IMR-90 (cell line): ENCODE measurements at regions not wholly inside any gene's neighbourhood (a gene's known extent, or its start where the extent isn't known, plus 50 kb on each side); places are given as distances from the start of the nearest gene placed in this dataset.

Source experiments
- ATAC-seq: fragments of 200-7000 bp; cut with Tn5 transposase; 2 replicates; pipeline ENCODE4 v1.9.1; 2020; ENCODE audit warnings: low read depth, mild to moderate bottlenecking, moderate library complexity
- BruUV-seq: library from RNA; stranded (reverse); fragments of 400-500 nt; replicated peaks from 2 replicates; lab custom pipeline; 2021; lab: Mats Ljungman, UMichigan
- CTCF ChIA-PET: fragments of 300-600 bp; formaldehyde crosslinking; extraction: SDS; loops from one replicate; lab custom pipeline; 2021; ENCODE audit warnings: antibody characterized with exemption; lab: Yijun Ruan, JAX
- POLR2A ChIA-PET: fragments of 300-600 bp; sonication (Branson Sonifier 250); formaldehyde crosslinking; loops from one replicate; lab custom pipeline; 2022; ENCODE audit warnings: antibody characterized with exemption; ENCODE audit not compliant: unreplicated experiment; lab: Charles Lee
- DNase-seq: peaks from one replicate; pipeline ENCODE4 v3.0.0; 2013
- H2AFZ ChIP-seq: replicated peaks from 2 replicates; pipeline ENCODE3; 2013; ENCODE audit warnings: low read length, mild to moderate bottlenecking; ENCODE audit not compliant: poor library complexity
- H2AK5ac ChIP-seq: 2 replicates; pipeline ENCODE4 v1.6.1; 2013; ENCODE audit warnings: low read depth, low read length, inconsistent platforms
- H2AK9ac ChIP-seq: replicated peaks from 2 replicates; pipeline ENCODE3; 2013; ENCODE audit warnings: mild to moderate bottlenecking, low read depth, low read length, moderate library complexity; ENCODE audit not compliant: poor library complexity
- H2BK120ac ChIP-seq: 2 replicates; pipeline ENCODE4 v1.6.1; 2013; ENCODE audit warnings: low read depth, low read length, inconsistent platforms
- H2BK15ac ChIP-seq: 3 replicates; pipeline ENCODE4 v1.6.1; 2013; ENCODE audit warnings: low read depth, low read length, inconsistent platforms
- H2BK20ac ChIP-seq: 2 replicates; pipeline ENCODE4 v1.6.1; 2013; ENCODE audit warnings: low read depth, mild to moderate bottlenecking, inconsistent platforms, low read length, moderate library complexity
- H2BK5ac ChIP-seq: 2 replicates; pipeline ENCODE4 v1.6.1; 2013; ENCODE audit warnings: mild to moderate bottlenecking, low read depth, low read length, inconsistent platforms; ENCODE audit not compliant: poor library complexity, severe bottlenecking
- H3K14ac ChIP-seq: replicated peaks from 2 replicates; pipeline ENCODE4 v1.6.1; 2013; ENCODE audit warnings: low read depth, low read length, inconsistent platforms
- H3K18ac ChIP-seq: 2 replicates; pipeline ENCODE4 v1.6.1; 2013; ENCODE audit warnings: low read depth, low read length, control low read depth
- H3K23ac ChIP-seq: 2 replicates; pipeline ENCODE4 v1.6.1; 2013; ENCODE audit warnings: low read depth, low read length, inconsistent platforms
- H3K27ac ChIP-seq: 2 replicates; pipeline ENCODE4 v1.5.1; 2013; ENCODE audit warnings: mild to moderate bottlenecking, control low read depth, low read length; ENCODE audit not compliant: insufficient read depth
- H3K27me3 ChIP-seq: 2 replicates; pipeline ENCODE4 v1.6.1; 2013; ENCODE audit warnings: low read length; ENCODE audit not compliant: control insufficient read depth, insufficient read depth
- H3K36me3 ChIP-seq: 2 replicates; pipeline ENCODE4 v1.6.1; 2013; ENCODE audit warnings: low read length, mixed read lengths; ENCODE audit not compliant: control insufficient read depth, insufficient read depth
- H3K4ac ChIP-seq: 2 replicates; pipeline ENCODE4 v1.6.1; 2013; ENCODE audit warnings: low read depth, low read length, inconsistent platforms
- H3K4me1 ChIP-seq: 2 replicates; pipeline ENCODE4 v1.6.1; 2013; ENCODE audit warnings: low read length, mixed read lengths; ENCODE audit not compliant: control insufficient read depth, insufficient read depth
- H3K4me2 ChIP-seq: 2 replicates; pipeline ENCODE4 v1.6.1; 2013; ENCODE audit warnings: low read depth, mild to moderate bottlenecking, control low read depth, low read length, moderate library complexity
- H3K4me3 ChIP-seq: 2 replicates; pipeline ENCODE4 v1.5.1; 2013; ENCODE audit warnings: low read depth, mild to moderate bottlenecking, control low read depth, low read length, moderate library complexity; ENCODE audit not compliant: insufficient read depth
- H3K56ac ChIP-seq: 2 replicates; pipeline ENCODE4 v1.6.1; 2013; ENCODE audit warnings: low read length, inconsistent platforms; ENCODE audit not compliant: insufficient read depth; ENCODE audit errors: extremely low read depth
- H3K79me1 ChIP-seq, 2 experiments: 2 replicates each; pipeline ENCODE4 v1.6.1; 2013; ENCODE audit warnings: low read length in 2 of 2, inconsistent platforms in 1 of 2, low read depth in 1 of 2
- H3K9ac ChIP-seq: 2 replicates; pipeline ENCODE4 v1.6.1; 2013; ENCODE audit warnings: low read depth, low read length, control low read depth
- H3K9me1 ChIP-seq: 2 replicates; pipeline ENCODE4 v1.6.1; 2013; ENCODE audit warnings: low read length, inconsistent platforms; ENCODE audit not compliant: insufficient read depth
- H3K9me3 ChIP-seq: 2 replicates; pipeline ENCODE4 v1.6.1; 2013; ENCODE audit warnings: low read length; ENCODE audit not compliant: control insufficient read depth, insufficient read depth
- H4K20me1 ChIP-seq: 2 replicates; pipeline ENCODE4 v1.6.1; 2013; ENCODE audit warnings: low read length, inconsistent platforms; ENCODE audit not compliant: insufficient read depth
- H4K5ac ChIP-seq: 2 replicates; pipeline ENCODE4 v1.6.1; 2013; ENCODE audit warnings: mild to moderate bottlenecking, low read depth, low read length, control low read depth
- H4K8ac ChIP-seq, 2 experiments: 2 replicates each; pipeline ENCODE4 v1.6.1; 2013; ENCODE audit warnings: low read depth in 2 of 2, low read length in 2 of 2, control low read depth in 1 of 2, inconsistent platforms in 1 of 2
- H4K91ac ChIP-seq: 2 replicates; pipeline ENCODE4 v1.6.1; 2013; ENCODE audit warnings: low read depth, low read length, inconsistent platforms; ENCODE audit not compliant: insufficient read depth
- BHLHE40 ChIP-seq: fragments of 150-350 bp; IDR thresholded peaks from 2 replicates; pipeline ENCODE4 v1.6.1; 2016; ENCODE audit warnings: mild to moderate bottlenecking, low read depth, low read length
- FOS ChIP-seq: fragments of 150-350 bp; IDR thresholded peaks from 2 replicates; pipeline ENCODE4 v1.6.1; 2016; ENCODE audit warnings: low read depth, low read length
- MAZ ChIP-seq: IDR thresholded peaks from 2 replicates; pipeline ENCODE4 v1.6.1; 2012; ENCODE audit warnings: low read depth, mild to moderate bottlenecking, low read length, improper control_type of control experiment, moderate library complexity, borderline replicate concordance
- NFE2L2 ChIP-seq: fragments of 150-350 bp; IDR thresholded peaks from 2 replicates; pipeline ENCODE4 v1.6.1; 2016; ENCODE audit warnings: low read depth, mild to moderate bottlenecking, low read length
- WGBS, 2 experiments: methylation state at CpG; one replicate each; pipeline versions ENCODE4 v1.1.5 to v1.1.7; 2013; ENCODE audit warnings: missing lambda C conversion rate in 2 of 2; ENCODE audit not compliant: insufficient read length in 1 of 2; ENCODE audit errors: extremely low coverage in 2 of 2; 5-methylcytosine and 5-hydroxymethylcytosine counted together
- dilution Hi-C: fragments of 300-500 bp; cut with HindIII; formaldehyde crosslinking; loops from one replicate; pipeline ENCODE4 v1.14.3; 2018; ENCODE audit warnings: low sequenced_read_pairs; ENCODE audit not compliant: unreplicated experiment
- in situ Hi-C: fragments of 300-500 bp; cut with MboI; formaldehyde crosslinking; loops from 3 replicates; pipeline ENCODE4 v1.14.3; 2019; ENCODE audit warnings: low sequenced_read_pairs, inconsistent platforms, mixed read lengths
- intact Hi-C: fragments of 100-400 bp; cut with micrococcal nuclease; formaldehyde crosslinking; loops from 2 replicates; pipeline ENCODE4 v1.10.0; 2022
- TF ChIP-seq, protein P1 (sequence below): fragments of 150-350 bp; IDR thresholded peaks from 2 replicates; pipeline ENCODE4 v1.6.1; 2016; ENCODE audit warnings: low read depth, mild to moderate bottlenecking, low read length, moderate library complexity, borderline replicate concordance
- TF ChIP-seq, protein P2 (sequence below): fragments of 150-350 bp; IDR thresholded peaks from 2 replicates; pipeline ENCODE4 v1.6.1; 2017; ENCODE audit warnings: mild to moderate bottlenecking, antibody characterized with exemption, low read length, low read depth

DNA sequence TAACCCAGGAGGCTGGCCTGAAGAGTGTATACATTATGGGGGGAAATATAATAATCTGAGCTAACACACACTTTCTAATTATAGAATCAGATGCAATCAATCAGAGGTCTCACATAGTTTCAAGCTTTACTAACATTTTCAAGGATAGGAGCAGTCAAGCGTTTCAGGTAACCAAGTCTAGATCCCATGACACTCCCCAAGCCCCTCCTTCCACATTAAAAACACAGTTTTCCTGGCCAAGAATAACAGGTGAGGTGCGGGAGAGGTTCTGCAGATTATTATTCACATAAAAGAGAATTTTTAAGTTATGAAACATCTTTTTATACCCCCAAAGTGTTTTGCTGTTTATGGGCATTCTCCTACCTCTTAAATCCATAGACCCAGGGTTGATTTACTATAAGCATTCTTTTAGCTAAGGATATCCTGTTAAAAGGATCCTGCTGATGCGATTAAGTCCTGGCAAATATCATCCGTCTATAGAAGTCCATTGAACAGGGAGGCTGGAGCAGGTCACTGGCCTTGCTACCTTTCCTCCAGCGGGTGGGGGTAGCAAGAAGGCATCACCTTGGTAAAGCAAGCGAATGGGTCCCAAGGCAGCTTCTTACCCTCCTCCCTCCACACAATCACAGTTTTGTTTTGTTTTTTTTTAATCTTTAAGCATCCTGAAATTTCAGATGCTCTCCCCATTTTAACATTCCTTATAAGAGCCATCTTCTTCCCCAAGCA, 104.7 kb upstream of the GPM6A start:
- CTCF ChIA-PET: no interaction called here

More for the DNA sequence above, 104.7 kb upstream of the GPM6A start:
- Histone ChIP-seq H2AFZ (no peak overlapping the region), H3K56ac (no peak overlapping the region), H2AK9ac (no peak overlapping the region), H3K4me2 (no peak overlapping the region), H3K18ac (no peak overlapping the region), H3K9me3 (no peaks in the 10 kb centered on the region), H3K14ac (no peak overlapping the region), H3K4me3 (no peak overlapping the region), H4K91ac (no peak overlapping the region), H2AK5ac (no peak overlapping the region), H2BK120ac (no peak overlapping the region), H3K27ac (no peak overlapping the region), H2BK5ac (no peak overlapping the region), H4K5ac (no peak overlapping the region), H3K9me1 (no peaks in the 10 kb centered on the region), H3K23ac (no peak overlapping the region), H3K36me3 (no peaks in the 10 kb centered on the region), H2BK15ac (no peak overlapping the region), H3K4me1 (no peaks in the 10 kb centered on the region), H4K20me1 (no peaks in the 10 kb centered on the region), H4K8ac (no peak overlapping the region), H3K4ac (no peak overlapping the region), H3K79me1 (no peaks in the 10 kb centered on the region), H2BK20ac (no peak overlapping the region), H3K9ac (no peak overlapping the region), H3K27me3 (no peaks in the 10 kb centered on the region)
- intact Hi-C loops (no loop called here), in situ Hi-C loops (no loop called here), dilution Hi-C loops (no loop called here)
- POLR2A ChIA-PET: no interaction called here
- ATAC-seq (no peak), DNase-seq (no peak)
- TF ChIP-seq, protein P1, sequence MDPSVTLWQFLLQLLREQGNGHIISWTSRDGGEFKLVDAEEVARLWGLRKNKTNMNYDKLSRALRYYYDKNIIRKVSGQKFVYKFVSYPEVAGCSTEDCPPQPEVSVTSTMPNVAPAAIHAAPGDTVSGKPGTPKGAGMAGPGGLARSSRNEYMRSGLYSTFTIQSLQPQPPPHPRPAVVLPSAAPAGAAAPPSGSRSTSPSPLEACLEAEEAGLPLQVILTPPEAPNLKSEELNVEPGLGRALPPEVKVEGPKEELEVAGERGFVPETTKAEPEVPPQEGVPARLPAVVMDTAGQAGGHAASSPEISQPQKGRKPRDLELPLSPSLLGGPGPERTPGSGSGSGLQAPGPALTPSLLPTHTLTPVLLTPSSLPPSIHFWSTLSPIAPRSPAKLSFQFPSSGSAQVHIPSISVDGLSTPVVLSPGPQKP: no peak
- no peak for TF ChIP-seq NFE2L2
- TF ChIP-seq MAZ: no peak
- no peak for TF ChIP-seq FOS
- no peak for TF ChIP-seq BHLHE40
- TF ChIP-seq, protein P2, sequence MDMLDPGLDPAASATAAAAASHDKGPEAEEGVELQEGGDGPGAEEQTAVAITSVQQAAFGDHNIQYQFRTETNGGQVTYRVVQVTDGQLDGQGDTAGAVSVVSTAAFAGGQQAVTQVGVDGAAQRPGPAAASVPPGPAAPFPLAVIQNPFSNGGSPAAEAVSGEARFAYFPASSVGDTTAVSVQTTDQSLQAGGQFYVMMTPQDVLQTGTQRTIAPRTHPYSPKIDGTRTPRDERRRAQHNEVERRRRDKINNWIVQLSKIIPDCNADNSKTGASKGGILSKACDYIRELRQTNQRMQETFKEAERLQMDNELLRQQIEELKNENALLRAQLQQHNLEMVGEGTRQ: no peak
- WGBS, 2 experiments: no CpG with 5 or more reads among the region's 6 CpGs
- no TSS peak for BruUV-seq
